Ascending aorta (tissue), 2 donors: ENCODE measurements at regions not wholly inside any gene's neighbourhood (a gene's known extent, or its start where the extent isn't known, plus 50 kb on each side); places are given as distances from the start of the nearest gene placed in this dataset.

Source experiments
- DNase-seq, 2 donors: peaks; one replicate each; pipeline ENCODE4 v3.0.0-alpha.2; 2019; ENCODE audit warnings: low spot score in 2 of 2
- H3K27ac ChIP-seq, 2 donors: fragments of 200-600 bp; sonication (generic); one replicate each; pipeline ENCODE4 v1.5.1; 2016 to 2017; ENCODE audit warnings: mild to moderate bottlenecking in 1 of 2
- H3K27me3 ChIP-seq: fragments of 200-600 bp; sonication (generic); one replicate; pipeline ENCODE4 v1.5.1; 2017
- H3K36me3 ChIP-seq, 2 donors: fragments of 200-600 bp; sonication (generic); one replicate each; pipeline ENCODE4 v1.5.1; 2016
- H3K4me1 ChIP-seq, 2 donors: fragments of 200-600 bp; sonication (generic); one replicate each; pipeline ENCODE4 v1.5.1; 2016 to 2017; ENCODE audit warnings: mild to moderate bottlenecking in 1 of 2
- H3K4me3 ChIP-seq, 2 donors: fragments of 200-600 bp; sonication (generic); one replicate each; pipeline ENCODE4 v1.5.1; 2016 to 2017; ENCODE audit warnings: mild to moderate bottlenecking in 1 of 2
- H3K9me3 ChIP-seq, 2 donors: fragments of 200-600 bp; sonication (generic); one replicate each; pipeline ENCODE4 v1.5.1; 2016
- CTCF ChIP-seq, 3 experiments: fragments of 200-600 bp in 2 of 3; fragments of 450-650 bp in 1 of 3; sonication (generic) in 2 of 3; IDR thresholded peaks; one replicate each; pipeline ENCODE4 v1.5.1; 2016 to 2019; ENCODE audit warnings: antibody characterized with exemption in 3 of 3, mild to moderate bottlenecking in 1 of 3, moderate library complexity in 1 of 3
- intact Hi-C: fragments of 100-400 bp; cut with DNase I; formaldehyde crosslinking; loops from one replicate; pipeline ENCODE4 v1.15.1; 2023

GRCh38 chr18:77461062-77461688 lies 211.5 kb downstream of the GALR1 start:
- DNase-seq, result no peak
- intact Hi-C loops, result no loop called here

DNA sequence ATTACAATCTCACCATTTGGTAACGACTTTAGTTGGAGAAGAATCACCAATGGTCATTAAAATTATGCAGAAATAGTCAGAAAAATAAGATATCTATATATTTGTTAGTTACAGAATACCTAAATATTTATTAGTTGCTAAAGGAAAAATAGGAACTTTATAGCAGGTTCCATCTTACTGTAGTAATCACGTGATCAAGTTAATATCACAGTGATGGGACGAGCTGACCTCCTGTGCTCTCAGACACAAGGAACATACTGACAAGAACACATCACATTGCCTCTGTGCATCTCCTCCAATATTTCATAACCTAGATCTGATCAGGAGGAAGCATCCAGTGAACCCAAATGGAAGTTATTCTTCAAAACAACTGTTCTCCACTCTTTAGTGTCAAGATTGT lies 215.3 kb downstream of the GALR1 start:
- intact Hi-C loops, result no loop called here
- Histone ChIP-seq H3K27me3 (no peaks in the 10 kb centered on the region), H3K36me3 (no peaks in the 10 kb centered on the region), H3K9me3 (no peaks in the 10 kb centered on the region), H3K27ac (no peak overlapping the region), H3K4me3 (no peak overlapping the region), H3K4me1 (no peaks in the 10 kb centered on the region)
- no peak for DNase-seq
- no peak for TF ChIP-seq CTCF (IDR thresholded peaks at IDR 0.05)

More at GRCh38 chr18:77461062-77461688, 211.5 kb downstream of the GALR1 start:
- Histone ChIP-seq H3K36me3 (no peaks in the 10 kb centered on the region), H3K4me1 (no peaks in the 10 kb centered on the region), H3K9me3 (no peaks in the 10 kb centered on the region), H3K27me3 (no peaks in the 10 kb centered on the region), H3K4me3 (no peak overlapping the region), H3K27ac (no peak overlapping the region)
- TF ChIP-seq CTCF (IDR thresholded peaks at IDR 0.05), result no peak

GRCh38 chr18:77466890-77467289 lies 217.2 kb downstream of the GALR1 start:
- no peak overlapping the region for H3K27ac ChIP-seq
- no peaks in the 10 kb centered on the region for H3K9me3 ChIP-seq
- no peak for TF ChIP-seq CTCF (IDR thresholded peaks at IDR 0.05)

GRCh38 chr18:77469131-77469530 lies 219.5 kb downstream of the GALR1 start:
- intact Hi-C loops, result no loop called here
- Histone ChIP-seq H3K4me1 (no peaks in the 10 kb centered on the region), H3K36me3 (no peaks in the 10 kb centered on the region), H3K9me3 (no peaks in the 10 kb centered on the region), H3K4me3 (no peak overlapping the region), H3K27me3 (no peaks in the 10 kb centered on the region), H3K27ac (no peak overlapping the region)
- TF ChIP-seq CTCF (IDR thresholded peaks at IDR 0.05), result no peak
- DNase-seq, result no peak

More at GRCh38 chr18:77466890-77467289, 217.2 kb downstream of the GALR1 start:
- intact Hi-C loops, result no loop called here
- no peaks in the 10 kb centered on the region for H3K36me3 ChIP-seq
- no peaks in the 10 kb centered on the region for H3K27me3 ChIP-seq
- no peaks in the 10 kb centered on the region for H3K4me1 ChIP-seq
- H3K4me3 ChIP-seq, result no peak overlapping the region
- no peak for DNase-seq

DNA sequence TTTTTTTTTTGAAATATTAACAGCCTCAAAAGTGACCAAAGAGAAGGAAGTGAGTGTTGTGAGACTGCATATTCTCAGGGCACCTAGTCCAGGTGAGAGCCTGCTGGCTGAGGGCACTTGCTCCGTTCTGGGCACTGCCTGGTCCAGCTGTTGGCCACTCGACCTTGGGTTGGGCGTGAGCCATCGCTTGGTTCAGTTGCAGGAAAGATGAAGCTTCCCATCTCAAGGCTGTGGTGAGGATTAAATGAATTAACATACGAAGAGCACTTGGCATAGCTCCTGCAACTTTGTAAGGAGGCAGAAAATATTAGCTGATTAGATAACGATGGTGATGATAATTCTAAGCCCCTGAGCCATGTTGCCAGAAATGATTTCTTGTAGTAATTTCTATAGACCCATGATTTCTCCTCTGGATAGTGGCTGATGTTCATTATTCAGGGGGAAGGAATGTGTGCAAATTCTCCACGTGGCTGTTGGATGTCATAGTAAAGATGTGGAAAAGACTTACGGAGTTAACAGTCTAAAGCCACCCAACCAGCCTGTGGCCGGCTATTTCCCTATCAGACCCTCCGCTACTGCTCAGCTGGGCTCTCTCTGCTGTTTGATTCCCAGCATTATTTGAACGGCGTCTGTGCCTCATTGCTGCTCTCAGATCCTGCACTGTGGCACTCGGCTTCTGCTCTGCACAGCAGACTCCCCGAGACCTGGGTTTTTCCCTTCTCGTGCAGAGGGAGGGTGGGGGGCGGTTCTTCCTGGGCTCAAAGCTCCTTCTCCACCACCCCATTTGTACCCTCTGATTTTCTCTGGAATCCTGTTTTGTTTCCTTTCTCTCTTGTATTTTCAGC lies 221.1 kb downstream of the GALR1 start:
- no peaks in the 10 kb centered on the region for H3K27me3 ChIP-seq
- no peaks in the 10 kb centered on the region for H3K9me3 ChIP-seq
- no peak overlapping the region for H3K4me3 ChIP-seq
- no peak overlapping the region for H3K27ac ChIP-seq
- H3K4me1 ChIP-seq, result no peaks in the 10 kb centered on the region
- H3K36me3 ChIP-seq, result no peaks in the 10 kb centered on the region
- intact Hi-C loops, result no loop called here
- no peak for TF ChIP-seq CTCF (IDR thresholded peaks at IDR 0.05)
- no peak for DNase-seq
